HG02943 (cell line): ENCODE measurements at regions not wholly inside any gene's neighbourhood (a gene's known extent, or its start where the extent isn't known, plus 50 kb on each side); places are given as distances from the start of the nearest gene placed in this dataset.
"Not testable (repeated sequence)": the region's sequence is repeated elsewhere in the genome, so short reads cannot be mapped to it uniquely, and the experiment has no call there.

Experiments
- ATAC-seq: cut with Tn5 transposase; IDR thresholded peaks from one replicate; pipeline ENCODE4 v1.9.1; 2021; ENCODE audit warnings: mild to moderate bottlenecking, low read depth, moderate library complexity; ENCODE audit not compliant: unreplicated experiment

- not testable (repeated sequence) for ATAC-seq
Measured at GRCh38 chr6:142016666-142017065, 116.1 kb upstream of the GJE1 start.

- ATAC-seq = not testable (repeated sequence)
Measured at GRCh38 chr6:142015463-142015862, 117.3 kb upstream of the GJE1 start.

GRCh38 chr6:142015011-142015410 lies 117.7 kb upstream of the GJE1 start:
- ATAC-seq = no peak

- no peak for ATAC-seq
Measured at GRCh38 chr6:142014515-142014914, 118.2 kb upstream of the GJE1 start.

- ATAC-seq = no peak
Measured at GRCh38 chr6:142013875-142014495, 118.7 kb upstream of the GJE1 start.

- ATAC-seq = peak; percentile 72
Measured at GRCh38 chr6:142013287-142013686, 119.4 kb upstream of the GJE1 start.

GRCh38 chr6:142011775-142012174 lies 121.0 kb upstream of the GJE1 start:
- no peak for ATAC-seq

- no peak for ATAC-seq
Measured at GRCh38 chr6:142011156-142011555, 121.6 kb upstream of the GJE1 start.

GRCh38 chr6:142009647-142010046 lies 123.1 kb upstream of the GJE1 start:
- ATAC-seq = no peak

GRCh38 chr6:142008781-142009180 lies 123.9 kb upstream of the GJE1 start:
- no peak for ATAC-seq

GRCh38 chr6:142008016-142008735 lies 124.5 kb upstream of the GJE1 start:
- no peak for ATAC-seq

GRCh38 chr6:142005021-142005420 lies 127.7 kb upstream of the GJE1 start:
- ATAC-seq = no peak

- no peak for ATAC-seq
Measured at GRCh38 chr6:142002825-142003405, 129.8 kb upstream of the GJE1 start.

GRCh38 chr6:141996823-141997222 lies 135.9 kb upstream of the GJE1 start:
- ATAC-seq = no peak

GRCh38 chr6:141992109-141992508 lies 140.6 kb upstream of the GJE1 start:
- no peak for ATAC-seq

GRCh38 chr6:141990840-141991239 lies 141.9 kb upstream of the GJE1 start:
- no peak for ATAC-seq

GRCh38 chr6:141989706-141989959 lies 143.1 kb upstream of the GJE1 start:
- no peak for ATAC-seq

GRCh38 chr6:141988954-141989705 lies 143.6 kb upstream of the GJE1 start:
- peak; percentile 87 for ATAC-seq

- no peak for ATAC-seq
Measured at GRCh38 chr6:141988327-141988726, 144.4 kb upstream of the GJE1 start.

GRCh38 chr6:141986457-141986856 lies 146.3 kb upstream of the GJE1 start:
- ATAC-seq = no peak

- ATAC-seq = no peak
Measured at GRCh38 chr6:141981190-141981589, 151.5 kb upstream of the GJE1 start.
